ENCODE measurements at regions not wholly inside any gene's neighbourhood (a gene's known extent, or its start where the extent isn't known, plus 50 kb on each side); places are given as distances from the start of the nearest gene placed in this dataset.

- H3K36me3 ChIP-seq = no peaks in the 10 kb centered on the region
- H3K27me3 ChIP-seq = no peaks in the 10 kb centered on the region
- H3K9ac ChIP-seq (ENCODE audit: low read depth in 2 of 2, low read length in 2 of 2) = no peak overlapping the region
- H3K4me1 ChIP-seq = no peaks in the 10 kb centered on the region
- no peak overlapping the region for H3K27ac ChIP-seq
- intact Hi-C loops (cut with DNase I) = no loop called here
- no peak overlapping the region for H3K4me3 ChIP-seq
- H3K9me3 ChIP-seq = no peaks in the 10 kb centered on the region
- TF ChIP-seq CTCF (IDR thresholded peaks at IDR 0.05) = no peak
- no peak for DNase-seq
Observed at GRCh38 chr5:38719403-38719802, 126.4 kb upstream of the OSMR start.

GRCh38 chr5:38719916-38720315, 125.9 kb upstream of the OSMR start:
- Histone ChIP-seq H3K36me3 (no peaks in the 10 kb centered on the region), H3K27ac (no peak overlapping the region), H3K4me3 (no peak overlapping the region), H3K9me3 (no peaks in the 10 kb centered on the region), H3K9ac (ENCODE audit: low read depth in 2 of 2, low read length in 2 of 2) (no peak overlapping the region), H3K27me3 (no peaks in the 10 kb centered on the region), H3K4me1 (no peaks in the 10 kb centered on the region)
- TF ChIP-seq CTCF (IDR thresholded peaks at IDR 0.05) = no peak
- intact Hi-C loops (cut with DNase I) = no loop called here
- no peak for DNase-seq

- H3K27me3 ChIP-seq = no peaks in the 10 kb centered on the region
- no peak overlapping the region for H3K27ac ChIP-seq
- intact Hi-C loops (cut with DNase I) = no loop called here
- no peaks in the 10 kb centered on the region for H3K4me1 ChIP-seq
- no peak overlapping the region for H3K4me3 ChIP-seq
- no peak for TF ChIP-seq CTCF (IDR thresholded peaks at IDR 0.05)
- H3K9ac ChIP-seq (ENCODE audit: low read depth in 2 of 2, low read length in 2 of 2) = no peak overlapping the region
- H3K9me3 ChIP-seq = no peaks in the 10 kb centered on the region
- no peak for DNase-seq
- H3K36me3 ChIP-seq = no peaks in the 10 kb centered on the region
Observed at GRCh38 chr5:38720554-38721361, 125.1 kb upstream of the OSMR start.

- no peaks in the 10 kb centered on the region for H3K9me3 ChIP-seq
- no peak overlapping the region for H3K27ac ChIP-seq
- no peaks in the 10 kb centered on the region for H3K27me3 ChIP-seq
- no peak for TF ChIP-seq CTCF (IDR thresholded peaks at IDR 0.05)
- no peak overlapping the region for H3K4me3 ChIP-seq
- H3K4me1 ChIP-seq = no peaks in the 10 kb centered on the region
- no peaks in the 10 kb centered on the region for H3K36me3 ChIP-seq
- intact Hi-C loops (cut with DNase I) = no loop called here
- no peak overlapping the region for H3K9ac ChIP-seq (ENCODE audit: low read depth in 2 of 2, low read length in 2 of 2)
- no peak for DNase-seq
Observed at GRCh38 chr5:38722918-38723317, 122.9 kb upstream of the OSMR start.

GRCh38 chr5:38723426-38723825, 122.4 kb upstream of the OSMR start:
- H3K9ac ChIP-seq (ENCODE audit: low read depth in 2 of 2, low read length in 2 of 2) = no peak overlapping the region
- no peak overlapping the region for H3K27ac ChIP-seq
- H3K4me3 ChIP-seq = no peak overlapping the region
- H3K27me3 ChIP-seq = no peaks in the 10 kb centered on the region
- no peaks in the 10 kb centered on the region for H3K9me3 ChIP-seq
- no peak for DNase-seq
- H3K4me1 ChIP-seq = no peaks in the 10 kb centered on the region
- intact Hi-C loops (cut with DNase I) = no loop called here
- H3K36me3 ChIP-seq = no peaks in the 10 kb centered on the region
- TF ChIP-seq CTCF (IDR thresholded peaks at IDR 0.05) = no peak

Measured in colonic mucosa (tissue), 4 donors.